HG02763 (cell line): ENCODE measurements at regions not wholly inside any gene's neighbourhood (a gene's known extent, or its start where the extent isn't known, plus 50 kb on each side); places are given as distances from the start of the nearest gene placed in this dataset.

Experiments
- ATAC-seq: cut with Tn5 transposase; IDR thresholded peaks from one replicate; pipeline ENCODE4 v1.9.1; 2021; ENCODE audit warnings: mild to moderate bottlenecking, moderate library complexity; ENCODE audit not compliant: unreplicated experiment

GRCh38 chr6:103995571-103995970 lies 864.1 kb downstream of the HACE1 start:
- ATAC-seq = no peak

DNA sequence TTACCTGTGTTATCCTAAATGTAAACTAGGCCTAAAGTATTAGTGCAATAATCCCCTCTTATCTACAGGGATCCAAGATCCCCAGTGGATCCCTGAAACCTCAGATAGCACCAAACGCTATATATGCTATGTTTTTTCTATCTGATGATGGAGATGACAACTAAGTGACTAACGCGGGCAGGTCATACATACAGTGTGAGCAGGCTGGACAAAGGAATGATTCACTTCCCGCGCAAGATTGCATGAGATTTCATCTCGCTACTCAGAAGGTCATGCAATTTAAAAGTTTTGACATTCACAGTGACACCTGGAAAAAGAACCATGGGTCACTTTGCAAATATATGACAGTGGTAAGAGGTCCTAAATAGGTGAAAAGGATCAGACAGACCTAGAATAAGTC lies 875.9 kb downstream of the HACE1 start:
- no peak for ATAC-seq

DNA sequence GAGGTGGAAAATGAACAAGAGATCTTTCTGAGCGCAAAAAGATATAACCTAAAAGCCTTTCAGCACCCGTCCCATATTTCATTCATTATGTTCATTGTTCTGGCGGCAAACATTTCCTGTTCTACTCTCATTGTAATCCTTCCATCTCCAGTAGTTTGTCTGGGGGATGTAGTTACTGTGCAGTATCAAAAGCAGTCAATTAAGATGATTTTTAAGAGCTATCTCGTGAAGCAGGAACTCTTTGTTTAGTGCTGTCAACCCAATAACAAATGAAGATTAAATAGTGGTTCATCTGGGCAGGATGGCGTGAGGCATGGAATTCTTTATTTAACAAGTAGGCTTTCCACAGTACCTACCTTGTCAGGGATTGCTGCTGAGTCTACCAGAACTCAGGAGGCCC lies 876.7 kb downstream of the HACE1 start:
- no peak for ATAC-seq

DNA sequence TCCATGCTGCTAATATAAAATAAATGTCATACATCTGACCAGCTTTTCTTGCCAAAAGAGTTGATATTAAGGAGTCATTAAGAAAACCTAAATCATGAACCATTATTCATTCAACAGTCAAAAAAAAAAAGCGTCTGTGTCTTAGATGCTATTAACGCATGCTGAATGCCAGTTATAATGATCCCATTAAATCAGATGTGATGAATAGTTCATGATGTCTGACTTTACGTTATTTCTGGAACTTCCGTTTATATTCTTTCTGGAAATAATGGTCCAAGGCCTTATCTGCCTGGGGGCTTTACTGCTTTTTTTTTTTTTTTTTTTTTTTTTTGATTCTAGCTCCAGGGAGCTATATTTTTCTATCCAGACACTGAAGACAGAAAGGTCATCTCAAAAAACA lies 877.1 kb downstream of the HACE1 start:
- ATAC-seq = no peak

GRCh38 chr6:103979308-103979707 lies 880.4 kb downstream of the HACE1 start:
- ATAC-seq = no peak

DNA sequence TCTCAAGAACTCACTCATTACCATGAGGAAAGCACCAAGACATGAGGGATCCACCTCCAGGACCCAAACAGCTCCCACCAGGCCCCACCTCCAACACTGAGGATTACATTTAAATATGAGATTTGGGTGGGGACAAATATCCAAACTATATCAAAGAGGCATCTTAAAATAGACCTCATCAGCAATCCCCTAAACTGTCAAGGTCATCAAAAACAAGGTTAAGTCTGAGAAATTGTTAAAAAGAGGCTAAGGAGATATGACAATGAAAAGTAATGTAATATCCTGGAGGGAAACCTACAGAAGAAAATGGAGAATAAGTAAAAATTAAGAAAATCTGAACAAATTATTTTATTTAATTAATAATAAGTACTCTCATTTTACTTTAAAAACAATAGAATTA lies 922.3 kb downstream of the HACE1 start:
- ATAC-seq = no peak

- ATAC-seq = no peak
These were observed 934.4 kb downstream of the HACE1 start for GRCh38 chr6:103925317-103925716.

GRCh38 chr6:103910018-103910417 lies 949.7 kb downstream of the HACE1 start:
- ATAC-seq = no peak

DNA sequence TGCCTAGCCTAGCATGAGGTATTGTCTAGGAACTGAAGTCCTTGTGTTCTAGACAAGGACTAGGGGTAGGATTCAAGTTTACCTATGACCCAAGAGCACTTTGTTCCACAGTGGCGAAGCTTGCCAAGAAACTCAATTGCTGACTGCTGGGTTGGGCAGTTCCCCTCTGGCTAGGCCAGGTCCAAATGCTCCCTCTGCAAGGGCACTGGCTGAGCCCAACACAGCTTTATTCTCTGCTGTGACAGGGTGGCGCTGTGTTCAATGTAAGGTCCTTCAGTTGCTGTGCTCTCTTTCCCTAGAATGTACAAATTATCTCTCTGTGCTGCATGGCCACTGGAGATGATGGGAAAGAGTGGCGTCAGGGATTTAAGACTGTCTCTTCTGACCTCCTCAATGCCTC lies 950.8 kb downstream of the HACE1 start:
- ATAC-seq = no peak

DNA sequence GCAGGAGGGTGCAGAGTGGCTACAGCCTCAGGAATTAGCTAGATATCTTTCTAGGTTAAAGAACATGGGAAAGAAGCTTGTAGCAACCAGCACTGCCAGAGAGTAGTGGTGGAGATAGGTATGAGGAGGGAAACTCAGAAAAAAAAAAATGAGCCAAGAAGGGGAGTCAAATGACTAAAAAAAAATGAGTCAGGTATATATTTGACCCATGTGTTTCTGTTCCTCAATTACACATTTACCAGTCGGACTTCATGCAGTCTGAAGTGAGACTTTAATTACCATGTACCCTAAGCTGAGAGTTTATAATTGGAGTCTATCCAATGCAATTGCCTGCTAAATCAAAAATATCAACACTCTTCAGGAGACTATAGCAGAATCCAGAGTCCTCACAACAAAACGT lies 964.6 kb downstream of the HACE1 start:
- ATAC-seq = no peak

GRCh38 chr6:103893141-103893581 lies 966.6 kb downstream of the HACE1 start:
- no peak for ATAC-seq

- ATAC-seq = no peak
These were observed 972.8 kb downstream of the HACE1 start for GRCh38 chr6:103886951-103887350.

DNA sequence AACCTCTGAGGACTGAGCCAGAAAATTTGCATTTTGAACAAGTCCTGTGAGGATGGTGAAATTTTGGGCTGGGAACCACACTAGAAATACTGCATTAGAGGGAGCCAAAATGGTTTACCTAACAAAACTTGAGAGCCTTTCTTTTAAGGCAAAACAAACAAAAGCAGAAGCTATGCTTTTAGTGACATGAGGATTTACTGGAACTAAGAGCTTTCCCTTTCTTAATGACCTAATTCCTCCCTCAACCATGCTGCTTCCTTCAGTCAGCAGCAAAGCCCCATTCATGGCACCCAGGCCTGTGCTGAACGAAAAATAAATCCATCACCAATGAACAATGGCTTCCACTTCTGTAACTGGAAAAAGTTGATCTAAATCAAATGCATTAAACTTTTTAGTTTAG lies 974.3 kb downstream of the HACE1 start:
- no peak for ATAC-seq

- ATAC-seq = no peak
These were observed 979.9 kb downstream of the HACE1 start for GRCh38 chr6:103879800-103880199.

- ATAC-seq = no peak
These were observed 984.5 kb downstream of the HACE1 start for GRCh38 chr6:103875221-103875620.

DNA sequence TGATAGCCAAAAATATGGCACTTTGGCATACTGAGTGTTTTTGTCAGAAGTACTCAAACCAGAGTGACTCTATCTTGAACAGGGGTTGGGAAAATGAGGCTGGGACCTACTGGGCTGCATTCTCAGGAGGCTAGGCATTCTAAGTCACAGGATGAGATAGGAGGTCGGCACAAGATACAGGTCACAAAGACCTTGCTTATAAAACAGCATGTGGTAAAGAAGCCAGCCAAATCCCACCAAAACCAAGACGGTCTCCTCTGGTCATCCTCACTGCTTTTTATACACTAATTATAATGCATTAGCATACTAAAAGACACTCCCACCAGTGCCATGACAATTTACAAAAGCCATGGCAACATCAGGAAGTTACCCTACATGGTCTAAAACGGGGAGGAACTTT lies 985.1 kb downstream of the HACE1 start:
- no peak for ATAC-seq

DNA sequence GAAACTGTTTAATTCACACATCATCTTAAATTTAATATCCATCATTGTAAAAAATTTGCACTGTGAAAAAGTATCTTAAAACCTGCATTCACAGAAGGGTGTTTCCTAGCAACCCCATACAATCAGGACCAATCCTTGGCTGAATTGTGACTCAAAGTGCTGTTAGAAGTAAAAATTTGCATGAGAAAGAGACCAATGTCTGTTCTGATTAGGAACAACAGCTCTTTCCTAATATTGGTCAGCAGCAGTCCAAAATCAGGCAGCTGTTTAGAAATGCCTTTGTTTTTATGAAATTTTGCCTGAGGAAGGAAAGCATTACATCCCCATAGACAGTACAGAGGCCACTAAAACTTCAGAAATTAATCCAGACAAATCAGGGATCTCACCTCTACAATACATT lies 987.0 kb downstream of the HACE1 start:
- ATAC-seq = no peak

GRCh38 chr6:103872233-103872632 lies 987.5 kb downstream of the HACE1 start:
- ATAC-seq = no peak

- no peak for ATAC-seq
These were observed 988.7 kb downstream of the HACE1 start for GRCh38 chr6:103870970-103871369.

DNA sequence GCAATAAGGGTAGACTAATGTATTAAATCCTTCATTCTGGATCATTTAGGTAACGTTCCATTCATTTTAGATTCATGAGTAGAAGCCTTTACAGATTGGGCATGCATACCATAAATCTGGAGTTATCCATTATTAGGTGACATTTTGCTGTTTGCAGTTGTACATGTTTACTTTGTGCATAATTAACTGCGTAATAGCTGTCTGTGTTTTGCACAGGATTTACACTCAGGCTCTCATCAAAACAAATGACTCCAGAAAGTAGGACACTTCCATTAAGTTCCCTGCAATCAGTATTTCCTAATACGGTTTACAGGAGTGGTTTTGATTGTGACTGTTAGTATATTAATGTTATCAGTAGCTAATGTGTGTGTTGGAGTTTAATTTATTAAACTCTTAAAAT lies 997.4 kb downstream of the HACE1 start:
- ATAC-seq = no peak

DNA sequence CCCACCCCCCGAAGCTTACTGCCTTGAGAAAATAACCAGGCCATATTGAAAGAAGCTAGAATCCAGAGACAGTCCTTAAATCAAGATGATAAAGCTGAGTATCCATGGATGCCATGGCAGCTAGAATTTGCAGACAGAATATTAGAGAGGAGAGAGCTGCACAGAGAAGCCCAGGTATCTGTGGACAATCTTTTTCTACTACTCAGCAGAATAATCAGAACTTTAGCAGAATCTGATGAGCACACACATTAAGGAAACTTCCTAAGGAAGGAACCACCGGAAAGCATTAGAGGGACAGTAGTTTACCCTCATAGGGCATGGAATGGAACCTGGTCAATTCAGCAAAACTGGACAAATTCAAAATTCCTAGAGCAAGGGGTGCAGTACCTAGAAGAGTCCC lies 1001.7 kb downstream of the HACE1 start:
- ATAC-seq = no peak

GRCh38 chr6:103855750-103856149 lies 1004.0 kb downstream of the HACE1 start:
- ATAC-seq = no peak

DNA sequence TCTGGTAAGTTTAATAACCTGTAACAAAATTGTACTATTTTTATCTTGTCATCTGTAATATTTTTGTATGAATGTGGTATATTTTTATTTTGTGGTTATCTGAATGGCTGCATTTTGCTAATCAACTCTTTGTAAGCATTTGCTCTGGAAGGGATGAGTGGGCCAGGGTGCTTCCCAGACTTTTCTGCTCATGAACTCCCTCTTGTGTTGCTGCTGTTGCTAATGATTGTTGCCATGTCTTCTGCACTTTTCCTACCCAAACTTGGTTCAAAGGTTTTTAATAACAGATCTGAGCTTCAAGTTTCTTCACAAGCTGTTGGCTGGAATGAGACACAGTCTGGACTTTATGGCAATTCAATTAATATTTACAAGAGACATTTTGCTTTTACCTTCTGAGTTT lies 1005.7 kb downstream of the HACE1 start:
- no peak for ATAC-seq

DNA sequence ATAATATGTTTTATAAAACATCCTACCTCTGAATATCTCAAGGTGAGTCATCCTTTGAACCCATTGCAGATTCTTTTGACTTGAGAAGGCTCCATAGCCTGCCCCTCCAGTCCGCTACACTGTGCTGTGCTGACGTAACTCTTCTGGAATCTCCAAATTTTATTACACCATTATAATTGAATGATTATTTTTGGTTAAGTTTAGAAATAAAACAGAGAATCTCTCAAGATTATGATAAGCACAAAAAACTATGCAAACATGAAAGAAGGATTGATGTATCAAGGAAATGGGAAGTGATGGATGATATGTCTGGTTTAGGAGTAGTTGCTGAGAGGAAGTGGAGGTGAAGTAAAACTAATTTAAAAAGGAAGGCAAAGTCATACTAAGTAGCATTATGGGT lies 1021.3 kb downstream of the HACE1 start:
- no peak for ATAC-seq
